Astrocyte of the cerebellum (primary cell): ENCODE measurements at regions not wholly inside any gene's neighbourhood (a gene's known extent, or its start where the extent isn't known, plus 50 kb on each side); places are given as distances from the start of the nearest gene placed in this dataset.

Experiments
- DNase-seq: peaks from one replicate; pipeline ENCODE4 v3.0.0-alpha.2; 2011; ENCODE audit warnings: low read depth
- H3K4me3 ChIP-seq: 2 replicates; pipeline ENCODE4 v1.5.1; 2011; ENCODE audit warnings: mild to moderate bottlenecking, low read depth, low read length, moderate library complexity
- in situ Hi-C: cut with HindIII; loops from 2 replicates; pipeline ENCODE4 v1.10.0; 2017; ENCODE audit warnings: low sequenced_read_pairs
- TF ChIP-seq, protein P1 (sequence below): IDR thresholded peaks from 2 replicates; pipeline ENCODE4 v1.5.1; 2012; ENCODE audit warnings: low read length, low read depth, moderate library complexity, mild to moderate bottlenecking; ENCODE audit errors: missing control alignments

DNA sequence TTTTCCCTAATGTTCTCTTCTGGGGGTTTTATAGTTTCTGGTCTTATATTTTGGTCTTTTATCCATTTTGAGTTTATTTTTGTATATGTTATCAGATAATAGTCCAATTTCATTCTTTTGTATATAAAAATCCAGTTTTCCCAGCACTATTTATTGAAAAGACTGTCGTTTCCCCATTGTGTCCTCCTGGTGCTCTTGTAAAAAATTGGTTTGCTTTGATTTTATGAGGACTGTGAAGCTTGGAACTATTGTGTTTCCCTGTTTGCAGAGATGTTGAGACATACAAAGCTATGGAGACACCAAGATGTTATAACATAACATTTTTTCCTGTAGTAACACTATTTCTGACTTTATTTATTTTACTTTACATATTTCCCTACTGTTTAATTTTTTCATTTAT, 163.3 kb upstream of the TUT7 start:
- DNase-seq = no peak
- in situ Hi-C loops = no loop called here
- no peak overlapping the region for H3K4me3 ChIP-seq
- TF ChIP-seq, protein P1, sequence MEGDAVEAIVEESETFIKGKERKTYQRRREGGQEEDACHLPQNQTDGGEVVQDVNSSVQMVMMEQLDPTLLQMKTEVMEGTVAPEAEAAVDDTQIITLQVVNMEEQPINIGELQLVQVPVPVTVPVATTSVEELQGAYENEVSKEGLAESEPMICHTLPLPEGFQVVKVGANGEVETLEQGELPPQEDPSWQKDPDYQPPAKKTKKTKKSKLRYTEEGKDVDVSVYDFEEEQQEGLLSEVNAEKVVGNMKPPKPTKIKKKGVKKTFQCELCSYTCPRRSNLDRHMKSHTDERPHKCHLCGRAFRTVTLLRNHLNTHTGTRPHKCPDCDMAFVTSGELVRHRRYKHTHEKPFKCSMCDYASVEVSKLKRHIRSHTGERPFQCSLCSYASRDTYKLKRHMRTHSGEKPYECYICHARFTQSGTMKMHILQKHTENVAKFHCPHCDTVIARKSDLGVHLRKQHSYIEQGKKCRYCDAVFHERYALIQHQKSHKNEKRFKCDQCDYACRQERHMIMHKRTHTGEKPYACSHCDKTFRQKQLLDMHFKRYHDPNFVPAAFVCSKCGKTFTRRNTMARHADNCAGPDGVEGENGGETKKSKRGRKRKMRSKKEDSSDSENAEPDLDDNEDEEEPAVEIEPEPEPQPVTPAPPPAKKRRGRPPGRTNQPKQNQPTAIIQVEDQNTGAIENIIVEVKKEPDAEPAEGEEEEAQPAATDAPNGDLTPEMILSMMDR = no peak

DNA sequence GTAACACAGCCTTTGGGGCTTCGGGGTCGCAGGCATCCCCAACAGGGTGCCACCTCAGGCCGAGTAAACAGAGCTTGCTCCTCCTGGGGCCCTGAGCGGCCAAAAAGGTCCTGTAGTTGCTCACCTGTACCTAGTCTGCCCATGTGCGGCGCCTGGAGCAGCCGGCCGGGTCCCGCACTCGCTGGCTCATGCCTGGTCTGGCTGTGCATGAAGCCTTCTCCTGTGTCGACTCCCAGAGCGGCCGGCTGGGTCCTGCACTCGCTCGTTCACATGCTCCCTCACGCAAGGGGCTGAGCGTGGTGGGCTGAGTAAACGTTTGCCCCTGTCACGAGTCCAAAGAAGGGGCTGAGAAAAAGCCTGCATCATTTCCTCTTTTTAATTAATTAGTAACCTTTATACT, 162.4 kb upstream of the TUT7 start:
- in situ Hi-C loops = no loop called here
- DNase-seq = no peak
- TF ChIP-seq, protein P1 = no peak
- H3K4me3 ChIP-seq = no peak overlapping the region

GRCh38 chr9:86515221-86515620, 161.0 kb upstream of the TUT7 start:
- TF ChIP-seq, protein P1 = no peak
- in situ Hi-C loops = no loop called here
- no peak overlapping the region for H3K4me3 ChIP-seq
- DNase-seq = no peak

DNA sequence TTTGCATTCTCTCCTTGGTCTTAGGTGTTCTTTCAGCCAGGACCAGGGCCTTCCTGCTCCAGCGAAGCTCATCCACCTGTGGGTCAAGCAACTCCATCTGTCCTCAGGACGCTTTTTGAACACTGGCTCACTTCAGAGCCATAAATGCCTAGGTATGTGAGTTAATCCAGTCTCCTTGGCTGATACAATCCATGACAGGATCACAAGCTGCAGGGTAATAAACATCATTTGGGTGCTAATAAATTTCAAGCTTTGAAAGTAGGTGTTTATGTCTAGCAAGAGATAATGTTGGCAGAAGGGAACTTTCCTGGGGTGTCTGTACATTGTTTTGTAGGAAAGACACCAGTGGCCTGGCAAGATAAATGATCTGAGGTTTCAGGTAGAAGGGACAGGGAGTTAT, 159.2 kb upstream of the TUT7 start:
- no peak for DNase-seq
- in situ Hi-C loops = no loop called here
- H3K4me3 ChIP-seq = no peak overlapping the region
- TF ChIP-seq, protein P1 = no peak

DNA sequence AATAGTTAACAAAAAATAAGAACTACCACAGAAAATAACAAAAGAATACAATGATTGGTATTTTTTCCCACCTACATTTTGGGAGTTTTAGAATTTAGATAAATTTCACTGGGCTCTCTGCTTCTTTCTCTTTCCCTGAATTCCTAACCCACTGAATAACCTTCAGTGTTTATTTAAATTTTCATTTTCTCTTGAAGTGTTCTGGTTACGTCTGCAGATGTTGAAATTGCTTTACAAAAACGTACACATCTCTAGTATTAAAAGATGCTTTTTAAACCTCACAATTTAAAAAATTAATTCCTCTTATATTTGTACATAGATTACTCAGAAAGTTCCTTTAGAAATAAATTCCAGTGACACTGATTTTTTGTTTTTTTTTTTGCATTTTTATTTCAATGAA, 158.7 kb upstream of the TUT7 start:
- in situ Hi-C loops = no loop called here
- TF ChIP-seq, protein P1 = no peak
- DNase-seq = no peak
- H3K4me3 ChIP-seq = no peak overlapping the region

GRCh38 chr9:86511614-86512360, 157.6 kb upstream of the TUT7 start:
- TF ChIP-seq, protein P1 = no peak
- DNase-seq = no peak
- in situ Hi-C loops = no loop called here
- no peak overlapping the region for H3K4me3 ChIP-seq
